Activated T-cell treated with anti-CD3 and anti-CD28 coated beads, Interleukin-2, amount 50 U/mL, for 72 hours (primary cell): ENCODE measurements at regions not wholly inside any gene's neighbourhood (a gene's known extent, or its start where the extent isn't known, plus 50 kb on each side); places are given as distances from the start of the nearest gene placed in this dataset.

Experiments used
- ATAC-seq, 2 donors: fragments of 150-1000 bp; cut with Tn5 transposase; replicated peaks in 1 of 2; 2 replicates each; pipeline ENCODE4 v1.10.0; 2021; ENCODE audit warnings: moderate library complexity in 2 of 2, mild to moderate bottlenecking in 1 of 2
- DNase-seq, 2 donors: peaks; one replicate each; pipeline ENCODE4 v3.0.0; 2021 to 2022; ENCODE audit warnings: mixed read lengths in 1 of 2
- H3K27ac Mint-ChIP-seq: one replicate; pipeline ENCODE4 v1.8.0; 2022; ENCODE audit warnings: mild to moderate bottlenecking, moderate library complexity, mixed read lengths
- H3K27me3 Mint-ChIP-seq: one replicate; pipeline ENCODE4 v1.8.0; 2022; ENCODE audit warnings: low read depth, mixed read lengths
- H3K36me3 Mint-ChIP-seq, 2 donors: one replicate each; pipeline ENCODE4 v1.8.0; 2022; ENCODE audit warnings: mixed read lengths in 2 of 2, mild to moderate bottlenecking in 1 of 2; ENCODE audit not compliant: insufficient read depth in 2 of 2
- H3K4me1 Mint-ChIP-seq: one replicate; pipeline ENCODE4 v1.8.0; 2022; ENCODE audit warnings: low read depth, mixed read lengths
- H3K4me3 Mint-ChIP-seq, 2 donors: one replicate each; pipeline ENCODE4 v1.8.0; 2022; ENCODE audit warnings: mild to moderate bottlenecking in 2 of 2, mixed read lengths in 2 of 2, moderate library complexity in 2 of 2
- H3K9me3 Mint-ChIP-seq, 2 donors: one replicate each; pipeline ENCODE4 v1.8.0; 2022; ENCODE audit warnings: mixed read lengths in 2 of 2

DNA sequence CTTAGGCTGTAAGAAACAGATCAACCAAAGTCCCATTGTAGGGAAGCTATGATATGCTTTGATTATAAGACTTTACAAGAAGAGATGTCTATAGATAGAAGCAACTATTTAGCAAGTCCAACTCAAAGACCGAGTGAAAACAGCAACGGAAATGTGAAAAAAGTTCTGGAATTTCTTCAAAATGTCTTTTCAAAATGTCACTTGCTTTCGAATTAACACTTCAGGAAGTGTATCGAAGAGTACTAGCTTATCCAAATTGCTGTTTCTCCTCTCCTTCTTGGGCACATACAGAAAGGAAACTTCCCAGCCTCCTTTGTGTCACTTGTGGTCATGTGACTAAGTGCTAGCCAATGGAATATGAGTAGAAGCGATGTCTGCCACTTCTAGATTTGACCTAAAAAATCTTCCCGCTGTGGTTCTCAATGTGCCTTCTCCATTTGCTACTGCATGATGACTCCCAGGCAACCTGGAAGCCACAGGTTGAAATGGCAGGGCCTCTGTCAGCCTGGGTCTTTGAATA, 89.9 kb downstream of the TSEN15 start:
- DNase-seq (no peak), ATAC-seq (no peak)
- Mint-ChIP-seq H3K27ac (no peak overlapping the region), H3K27me3 (peaks cover 27% of the 10 kb centered on the region), H3K4me3 (no peak overlapping the region), H3K4me1 (no peaks in the 10 kb centered on the region), H3K36me3 (peaks cover 2 to 6% of the 10 kb centered on the region in 2 donors), H3K9me3 (peaks cover 2 to 4% of the 10 kb centered on the region in 2 donors)

DNA sequence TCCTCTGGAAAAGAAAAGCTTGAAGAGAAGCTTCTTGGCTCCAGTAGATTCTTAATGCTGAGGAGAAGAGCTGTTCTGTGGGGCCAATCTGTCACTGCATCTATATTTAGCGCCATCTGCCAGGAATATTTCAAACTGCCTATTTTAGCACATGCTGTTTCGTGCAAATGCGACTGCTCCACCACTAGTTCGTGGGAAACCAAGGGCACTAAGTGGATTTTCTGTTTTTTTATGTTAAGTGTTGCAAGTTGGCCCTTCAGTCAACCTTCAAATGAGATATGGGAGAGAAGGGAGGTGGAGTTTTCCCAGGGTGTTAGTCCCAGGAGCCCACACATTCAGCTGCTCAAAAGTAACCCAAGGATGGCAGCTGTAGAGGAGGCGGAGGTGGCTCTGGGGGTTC, 91.9 kb downstream of the TSEN15 start:
- Mint-ChIP-seq H3K9me3 (peaks cover 0 to 4% of the 10 kb centered on the region in 2 donors), H3K27me3 (peaks cover 43% of the 10 kb centered on the region), H3K4me3 (no peak overlapping the region), H3K27ac (no peak overlapping the region), H3K36me3 (no peaks in the 10 kb centered on the region), H3K4me1 (no peaks in the 10 kb centered on the region)
- DNase-seq (no peak), ATAC-seq (no peak)

DNA sequence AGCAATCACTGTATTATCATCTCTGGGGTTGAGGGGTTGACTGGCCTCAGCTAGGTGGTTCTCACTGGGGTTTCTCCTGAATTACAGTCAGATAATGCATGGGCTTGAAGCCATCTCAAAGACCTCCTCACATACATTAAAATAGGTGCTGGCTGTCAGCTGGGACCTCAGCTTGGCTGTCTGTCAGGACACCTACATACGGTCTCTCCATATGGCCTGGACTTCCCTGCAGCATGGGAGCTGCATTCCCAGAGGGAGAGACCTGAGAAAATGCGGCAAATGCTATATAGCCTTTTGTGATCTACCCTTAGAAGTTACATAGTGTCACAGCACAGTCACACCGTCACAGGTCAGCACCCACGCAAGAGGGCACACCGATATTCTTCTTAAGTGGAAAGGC, 93.6 kb downstream of the TSEN15 start:
- H3K27me3 Mint-ChIP-seq = peaks cover 49% of the 10 kb centered on the region
- no peak for ATAC-seq
- H3K36me3 Mint-ChIP-seq = no peaks in the 10 kb centered on the region
- H3K27ac Mint-ChIP-seq = no peak overlapping the region
- no peaks in the 10 kb centered on the region for H3K4me1 Mint-ChIP-seq
- peaks cover 0 to 4% of the 10 kb centered on the region in 2 donors for H3K9me3 Mint-ChIP-seq
- no peak overlapping the region for H3K4me3 Mint-ChIP-seq
- DNase-seq = no peak

DNA sequence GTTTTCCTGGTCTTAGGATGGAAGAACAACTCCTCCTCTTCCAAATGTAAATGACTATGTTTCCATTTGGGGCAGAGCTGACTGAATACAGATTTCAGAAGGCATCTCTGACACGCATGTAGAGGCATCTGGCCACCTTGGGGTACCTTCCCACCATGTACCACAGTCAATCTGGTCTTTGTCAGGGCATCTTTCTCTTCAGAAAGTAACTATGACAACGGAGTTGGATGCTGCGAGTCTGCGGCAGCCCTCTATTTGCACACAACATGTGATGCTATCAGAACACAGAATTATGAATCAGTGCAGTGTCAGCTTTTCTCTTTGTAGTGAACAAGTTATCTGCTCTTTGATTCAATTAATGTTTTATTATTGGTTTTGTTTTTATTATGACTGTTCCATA, 94.7 kb downstream of the TSEN15 start:
- no peak for ATAC-seq
- Mint-ChIP-seq H3K9me3 (peaks cover 0 to 4% of the 10 kb centered on the region in 2 donors), H3K4me1 (no peaks in the 10 kb centered on the region), H3K36me3 (no peaks in the 10 kb centered on the region), H3K4me3 (no peak overlapping the region), H3K27me3 (peaks cover 52% of the 10 kb centered on the region), H3K27ac (no peak overlapping the region)
- DNase-seq = no peak

DNA sequence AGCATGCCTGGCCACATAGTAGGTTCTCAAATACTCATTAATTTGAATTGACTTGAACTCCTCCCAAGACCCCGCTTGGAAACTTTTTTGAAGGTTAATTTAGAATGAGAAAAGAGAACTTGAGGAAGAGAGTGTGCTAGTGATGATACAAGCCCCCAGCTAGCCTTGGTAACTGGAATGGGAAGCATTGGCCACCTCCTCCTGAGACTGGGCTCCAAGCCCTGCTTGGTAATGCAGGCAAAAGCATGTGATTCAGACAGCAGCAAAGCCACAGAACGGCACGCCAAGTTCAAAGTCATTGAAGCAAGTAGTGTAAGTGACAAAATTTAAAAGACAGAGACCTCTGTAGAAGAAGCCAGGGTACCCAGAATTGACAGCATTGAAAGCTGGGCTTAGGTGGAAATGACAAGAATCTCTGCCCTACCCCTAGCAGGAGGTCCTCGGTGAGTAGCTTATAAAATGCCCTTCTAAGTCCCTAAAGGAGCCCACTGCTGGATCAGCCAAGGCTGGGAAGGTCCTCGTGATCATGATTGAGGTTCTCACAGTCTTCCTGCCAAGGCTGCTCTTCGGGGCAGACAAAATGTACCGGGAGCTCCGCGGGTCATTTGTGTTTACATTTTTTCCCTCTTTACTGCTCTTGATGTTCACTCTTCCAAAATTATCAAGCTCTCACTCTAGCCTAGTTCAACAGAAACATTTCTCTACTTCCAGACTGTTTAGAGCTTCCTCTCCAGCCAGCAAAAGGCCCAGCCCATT, 99.4 kb downstream of the TSEN15 start:
- no peak overlapping the region for H3K4me3 Mint-ChIP-seq
- DNase-seq (no peak), ATAC-seq (no peak)
- H3K27ac Mint-ChIP-seq = no peak overlapping the region
- H3K9me3 Mint-ChIP-seq = peaks cover 0 to 2% of the 10 kb centered on the region in 2 donors
- peaks cover 60% of the 10 kb centered on the region for H3K27me3 Mint-ChIP-seq
- H3K36me3 Mint-ChIP-seq = no peaks in the 10 kb centered on the region
- H3K4me1 Mint-ChIP-seq = peaks cover 12% of the 10 kb centered on the region

DNA sequence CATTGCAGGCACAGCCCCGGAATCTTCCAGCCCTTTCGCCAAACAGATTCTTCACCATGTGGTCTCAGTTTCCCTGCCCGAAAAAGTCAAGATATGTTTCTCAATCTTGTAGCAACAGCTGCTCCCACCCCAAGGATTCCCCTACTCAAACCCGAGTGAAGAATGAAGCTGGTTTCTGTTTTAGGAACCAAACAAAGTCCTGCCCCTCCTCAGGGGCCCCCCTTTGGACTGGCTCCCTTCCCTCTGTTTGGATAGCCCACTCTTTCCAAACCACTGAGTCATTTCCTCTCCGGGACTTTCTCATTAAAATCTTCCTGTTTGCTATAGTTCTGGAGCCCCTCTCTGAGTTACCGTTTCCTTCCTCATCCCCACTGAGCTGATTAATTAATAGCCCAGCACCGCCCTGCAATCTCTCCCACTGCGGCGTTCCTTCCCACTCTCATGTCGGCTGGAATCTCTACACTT, 100.9 kb downstream of the TSEN15 start:
- Mint-ChIP-seq H3K36me3 (no peaks in the 10 kb centered on the region), H3K4me3 (peak overlapping the region; percentile 58 to 60), H3K4me1 (peaks cover 12% of the 10 kb centered on the region), H3K9me3 (peaks cover 0 to 2% of the 10 kb centered on the region in 2 donors), H3K27me3 (peaks cover 59% of the 10 kb centered on the region), H3K27ac (peak overlapping the region; percentile 11)
- ATAC-seq = no peak
- no peak for DNase-seq

DNA sequence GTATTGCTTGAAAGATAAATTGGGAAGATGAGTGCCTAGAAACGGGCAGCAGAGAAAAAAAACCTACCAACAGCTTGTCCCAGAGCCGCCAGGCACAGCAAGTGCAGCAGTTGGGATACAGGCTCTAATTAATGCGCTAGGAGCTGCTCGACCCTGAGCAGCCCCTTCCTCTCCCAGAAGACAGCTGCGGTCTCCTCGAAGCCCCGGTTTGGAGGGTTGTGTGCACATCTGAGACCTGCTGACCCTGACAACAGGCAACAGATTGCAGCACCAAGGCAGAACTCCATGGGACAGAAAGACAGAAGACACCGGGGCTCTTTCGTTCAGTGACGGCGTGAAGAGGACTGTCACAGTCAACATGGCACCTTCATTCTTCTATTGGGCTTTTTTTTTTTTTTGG, 101.4 kb downstream of the TSEN15 start:
- ATAC-seq = no peak
- H3K9me3 Mint-ChIP-seq = no peaks in the 10 kb centered on the region
- H3K4me1 Mint-ChIP-seq = peaks cover 12% of the 10 kb centered on the region
- H3K27me3 Mint-ChIP-seq = peaks cover 54% of the 10 kb centered on the region
- H3K27ac Mint-ChIP-seq = peak overlapping the region; percentile 11
- DNase-seq = no peak
- H3K36me3 Mint-ChIP-seq = no peaks in the 10 kb centered on the region
- H3K4me3 Mint-ChIP-seq = peak overlapping the region; percentile 58 to 60

DNA sequence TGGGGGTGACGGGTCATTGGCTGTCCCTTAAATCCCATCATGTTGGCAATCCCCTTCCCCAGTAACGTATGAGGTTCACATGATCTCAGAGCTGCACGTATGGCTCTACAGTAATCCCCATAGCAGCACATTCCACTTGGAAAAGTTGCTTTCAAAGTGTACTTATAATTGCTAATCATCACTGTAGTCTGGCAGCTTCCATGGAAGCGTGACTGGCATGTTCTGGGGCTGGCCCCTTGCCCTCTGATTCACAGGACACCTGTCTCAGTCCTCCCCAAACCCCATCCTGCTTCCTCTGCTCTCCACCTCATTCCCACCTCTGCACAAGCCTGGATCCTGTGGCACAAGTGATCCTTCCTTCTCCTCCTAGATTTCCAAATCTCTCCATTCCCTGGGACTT, 102.2 kb downstream of the TSEN15 start:
- Mint-ChIP-seq H3K27ac (no peak overlapping the region), H3K36me3 (no peaks in the 10 kb centered on the region), H3K9me3 (no peaks in the 10 kb centered on the region), H3K4me1 (peaks cover 12% of the 10 kb centered on the region), H3K4me3 (no peak overlapping the region), H3K27me3 (peaks cover 49% of the 10 kb centered on the region)
- DNase-seq (no peak), ATAC-seq (no peak)

DNA sequence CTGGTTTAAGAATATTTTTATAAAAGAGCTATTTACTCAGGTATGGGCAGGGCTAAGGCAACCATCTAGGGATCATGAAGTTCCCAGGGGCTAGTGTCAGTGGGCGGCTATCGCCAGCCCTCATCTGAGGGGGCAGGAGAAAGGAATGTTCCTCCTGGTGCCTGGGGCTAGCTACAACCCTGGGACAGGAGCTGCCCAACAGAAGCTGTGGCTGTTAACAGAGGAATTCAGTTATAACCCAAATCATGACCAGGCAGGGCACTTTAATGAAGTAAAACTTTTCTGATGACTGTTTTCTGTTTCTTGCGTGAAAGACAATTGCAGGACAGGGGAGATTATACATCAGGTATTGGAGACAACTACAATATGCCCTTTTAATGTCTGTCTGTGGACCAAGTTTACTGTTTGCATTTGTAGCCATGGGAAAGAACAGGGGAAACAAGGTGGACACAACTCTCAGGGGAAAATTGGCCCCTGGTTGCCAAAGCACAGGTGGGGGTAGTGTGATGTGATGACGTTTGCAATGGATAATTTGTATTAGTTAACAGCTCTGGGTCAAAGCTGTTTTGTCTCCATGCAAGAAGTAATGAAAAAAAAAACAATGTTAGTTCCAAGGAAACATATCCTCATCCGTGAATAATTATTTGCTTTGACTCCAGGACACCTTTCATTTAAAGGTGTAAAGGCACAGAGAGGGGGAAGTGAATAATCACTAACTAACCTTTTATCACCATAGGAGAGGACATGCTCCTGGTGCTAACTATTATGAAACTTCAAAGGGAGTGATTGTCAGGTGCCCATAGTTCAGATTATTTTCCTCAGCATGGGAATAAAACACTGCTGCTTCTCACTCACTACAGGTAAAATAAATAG, 105.2 kb downstream of the TSEN15 start:
- H3K27me3 Mint-ChIP-seq = peaks cover 36% of the 10 kb centered on the region
- no peak for DNase-seq
- no peaks in the 10 kb centered on the region for H3K9me3 Mint-ChIP-seq
- H3K4me1 Mint-ChIP-seq = peaks cover 12% of the 10 kb centered on the region
- no peaks in the 10 kb centered on the region for H3K36me3 Mint-ChIP-seq
- H3K27ac Mint-ChIP-seq = no peak overlapping the region
- H3K4me3 Mint-ChIP-seq = no peak overlapping the region
- no peak for ATAC-seq

DNA sequence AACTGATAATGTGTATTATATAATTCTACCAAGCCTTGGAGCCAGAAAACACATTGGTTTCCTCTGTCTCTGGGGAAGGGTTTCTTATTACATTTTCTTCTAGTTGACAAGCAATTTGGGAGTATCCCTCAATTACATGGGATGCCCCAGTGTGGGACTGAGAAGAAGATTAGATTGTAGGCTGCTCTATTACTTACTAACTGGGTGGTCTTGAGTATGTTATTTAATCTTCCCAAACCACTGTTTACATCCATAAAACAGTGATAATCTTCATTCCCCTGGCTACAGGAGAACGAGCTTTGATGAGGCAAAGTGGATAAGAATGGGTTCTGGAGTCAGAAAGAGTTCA, 105.8 kb downstream of the TSEN15 start:
- H3K27ac Mint-ChIP-seq = no peak overlapping the region

DNA sequence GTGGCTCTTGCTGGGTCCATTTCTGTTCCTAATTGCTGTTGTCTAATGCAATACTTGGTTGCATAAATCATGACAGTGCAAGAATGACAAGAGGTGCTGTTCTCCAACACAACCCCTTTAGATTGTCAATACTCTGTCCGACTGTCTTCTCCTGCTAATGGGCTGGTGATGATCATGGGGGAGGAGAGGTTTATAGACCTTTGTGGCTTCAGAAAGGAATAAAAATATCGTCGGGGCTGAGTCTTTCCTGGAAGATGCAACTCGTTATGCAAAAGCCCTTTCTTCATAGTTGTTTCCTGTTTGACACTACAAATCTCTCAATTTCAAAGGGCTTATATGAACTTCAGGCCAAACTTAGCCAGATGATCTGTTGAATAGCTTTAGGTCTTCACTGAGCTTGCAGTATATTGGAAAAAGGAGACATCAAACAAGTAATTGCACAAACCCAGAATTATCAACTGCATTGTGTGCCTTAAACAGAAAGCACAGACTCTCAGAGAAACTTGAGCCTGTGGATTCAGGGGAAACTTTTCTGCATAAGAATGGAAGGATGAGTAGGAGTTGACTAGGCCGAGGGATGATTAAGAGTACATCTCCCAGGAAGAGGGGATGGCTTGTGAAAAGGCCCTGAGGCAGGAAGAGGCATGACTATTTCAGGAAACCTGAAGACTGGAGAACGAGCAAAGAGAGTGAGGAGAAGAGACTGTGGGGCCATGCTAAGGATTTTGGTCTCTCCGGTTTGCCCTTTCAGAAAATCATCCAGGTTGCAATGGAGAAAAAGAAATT, 107.6 kb downstream of the TSEN15 start:
- H3K36me3 Mint-ChIP-seq = peaks cover 0 to 2% of the 10 kb centered on the region in 2 donors
- H3K27me3 Mint-ChIP-seq = peaks cover 17% of the 10 kb centered on the region
- ATAC-seq (no peak), DNase-seq (no peak)
- no peak overlapping the region for H3K27ac Mint-ChIP-seq
- no peak overlapping the region for H3K4me3 Mint-ChIP-seq
- no peaks in the 10 kb centered on the region for H3K4me1 Mint-ChIP-seq
- no peaks in the 10 kb centered on the region for H3K9me3 Mint-ChIP-seq

More for the DNA sequence above, 105.8 kb downstream of the TSEN15 start:
- peaks cover 32% of the 10 kb centered on the region for H3K27me3 Mint-ChIP-seq
- peaks cover 11% of the 10 kb centered on the region for H3K4me1 Mint-ChIP-seq
- no peak overlapping the region for H3K4me3 Mint-ChIP-seq
- no peaks in the 10 kb centered on the region for H3K9me3 Mint-ChIP-seq
- no peaks in the 10 kb centered on the region for H3K36me3 Mint-ChIP-seq
- no peak for ATAC-seq
- DNase-seq = no peak

DNA sequence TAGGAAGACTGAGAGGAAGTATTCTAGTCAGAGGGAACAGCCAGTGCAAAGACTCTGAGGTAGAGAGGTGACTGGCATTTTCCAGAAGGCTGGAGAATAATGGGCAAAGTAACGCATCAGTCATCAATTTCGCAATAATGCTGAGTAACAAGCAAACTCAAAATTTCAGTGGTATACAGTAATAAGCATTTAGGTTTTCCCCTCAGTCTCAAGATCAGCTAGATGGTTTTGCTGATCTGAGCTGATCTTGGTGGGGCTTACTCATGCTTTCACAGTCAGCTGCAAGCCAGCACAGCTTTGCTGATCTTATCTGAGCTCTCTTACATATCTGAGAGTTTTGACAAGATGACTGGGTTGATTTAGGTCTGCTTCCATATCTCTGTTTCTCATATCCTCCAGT, 108.7 kb downstream of the TSEN15 start:
- Mint-ChIP-seq H3K27ac (no peak overlapping the region), H3K27me3 (peaks cover 10% of the 10 kb centered on the region), H3K36me3 (peaks cover 0 to 3% of the 10 kb centered on the region in 2 donors), H3K4me3 (no peak overlapping the region), H3K4me1 (peaks cover 1% of the 10 kb centered on the region), H3K9me3 (no peaks in the 10 kb centered on the region)
- DNase-seq (peak; percentile 65 to 76), ATAC-seq (peak; percentile 89 to 91)
